Adrenal gland (tissue), 5 donors: ENCODE measurements at regions not wholly inside any gene's neighbourhood (a gene's known extent, or its start where the extent isn't known, plus 50 kb on each side); places are given as distances from the start of the nearest gene placed in this dataset.

ENCODE experiments used
- POLR2A ChIP-seq, 2 donors: fragments of 450-650 bp; IDR thresholded peaks; one replicate each; pipeline ENCODE4 v1.6.1; 2017; ENCODE audit warnings: antibody characterized with exemption in 2 of 2, mild to moderate bottlenecking in 2 of 2, moderate library complexity in 1 of 2
- TF ChIP-seq, protein P1 (sequence below), 6 experiments: fragments of 450-650 bp in 4 of 6; fragments of 200-600 bp in 2 of 6; sonication (generic) in 1 of 6; IDR thresholded peaks; 1 replicate in 5 of 6; 2 replicates in 1 of 6; pipeline versions ENCODE4 v1.5.1 to v1.8.0; 2016 to 2021; ENCODE audit warnings: antibody characterized with exemption in 6 of 6, mild to moderate bottlenecking in 2 of 6, moderate library complexity in 1 of 6
- donor health status: DM: no; HTN: no; CAD: no.

GRCh38 chr12:90237841-90238240, 529.2 kb upstream of the ATP2B1 start:
- TF ChIP-seq, protein P1, sequence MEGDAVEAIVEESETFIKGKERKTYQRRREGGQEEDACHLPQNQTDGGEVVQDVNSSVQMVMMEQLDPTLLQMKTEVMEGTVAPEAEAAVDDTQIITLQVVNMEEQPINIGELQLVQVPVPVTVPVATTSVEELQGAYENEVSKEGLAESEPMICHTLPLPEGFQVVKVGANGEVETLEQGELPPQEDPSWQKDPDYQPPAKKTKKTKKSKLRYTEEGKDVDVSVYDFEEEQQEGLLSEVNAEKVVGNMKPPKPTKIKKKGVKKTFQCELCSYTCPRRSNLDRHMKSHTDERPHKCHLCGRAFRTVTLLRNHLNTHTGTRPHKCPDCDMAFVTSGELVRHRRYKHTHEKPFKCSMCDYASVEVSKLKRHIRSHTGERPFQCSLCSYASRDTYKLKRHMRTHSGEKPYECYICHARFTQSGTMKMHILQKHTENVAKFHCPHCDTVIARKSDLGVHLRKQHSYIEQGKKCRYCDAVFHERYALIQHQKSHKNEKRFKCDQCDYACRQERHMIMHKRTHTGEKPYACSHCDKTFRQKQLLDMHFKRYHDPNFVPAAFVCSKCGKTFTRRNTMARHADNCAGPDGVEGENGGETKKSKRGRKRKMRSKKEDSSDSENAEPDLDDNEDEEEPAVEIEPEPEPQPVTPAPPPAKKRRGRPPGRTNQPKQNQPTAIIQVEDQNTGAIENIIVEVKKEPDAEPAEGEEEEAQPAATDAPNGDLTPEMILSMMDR (IDR thresholded peaks at IDR 0.05) = no peak
- TF ChIP-seq POLR2A (IDR thresholded peaks at IDR 0.05) = no peak
